Ovary (tissue), 3 donors: ENCODE measurements at regions not wholly inside any gene's neighbourhood (a gene's known extent, or its start where the extent isn't known, plus 50 kb on each side); places are given as distances from the start of the nearest gene placed in this dataset.

ENCODE experiments used
- EP300 ChIP-seq: sonication (generic); formaldehyde crosslinking; IDR thresholded peaks from one replicate; pipeline ENCODE4 v1.6.1; 2017; ENCODE audit warnings: antibody characterized with exemption
- POLR2A ChIP-seq: fragments of 450-650 bp; IDR thresholded peaks from one replicate; pipeline ENCODE4 v1.6.1; 2017; ENCODE audit warnings: antibody characterized with exemption, mild to moderate bottlenecking, moderate library complexity
- TF ChIP-seq, protein P1 (sequence below), 3 donors: fragments of 450-650 bp in 2 of 3; fragments of 200-600 bp in 1 of 3; IDR thresholded peaks; one replicate each; pipeline versions ENCODE4 v1.5.1 to v1.8.0; 2016 to 2022; ENCODE audit warnings: antibody characterized with exemption in 3 of 3, mild to moderate bottlenecking in 1 of 3
- donor health status: DM: no; HTN: no; CAD: no.

DNA sequence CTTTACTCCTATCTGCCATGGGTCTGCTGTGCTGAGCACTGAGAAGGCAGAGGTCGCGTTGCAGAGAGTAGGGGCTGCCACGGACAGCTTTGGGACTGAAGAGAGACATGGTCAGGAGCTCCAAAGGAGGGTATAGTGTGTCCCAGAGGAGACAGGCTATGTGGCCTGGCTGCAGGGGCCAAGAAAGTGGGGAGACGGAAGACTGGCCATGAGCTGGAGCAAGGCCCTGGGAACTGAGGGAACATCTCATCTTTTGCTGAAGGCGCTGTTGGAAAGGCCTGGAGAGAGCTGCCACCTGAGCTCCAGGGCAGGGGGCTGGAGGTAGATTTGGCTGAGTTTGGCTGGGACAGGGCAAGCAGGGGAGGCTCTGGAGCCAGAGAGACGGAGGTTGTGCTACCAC is 55.8 kb upstream of the AJAP1 start:
- TF ChIP-seq, protein P1, sequence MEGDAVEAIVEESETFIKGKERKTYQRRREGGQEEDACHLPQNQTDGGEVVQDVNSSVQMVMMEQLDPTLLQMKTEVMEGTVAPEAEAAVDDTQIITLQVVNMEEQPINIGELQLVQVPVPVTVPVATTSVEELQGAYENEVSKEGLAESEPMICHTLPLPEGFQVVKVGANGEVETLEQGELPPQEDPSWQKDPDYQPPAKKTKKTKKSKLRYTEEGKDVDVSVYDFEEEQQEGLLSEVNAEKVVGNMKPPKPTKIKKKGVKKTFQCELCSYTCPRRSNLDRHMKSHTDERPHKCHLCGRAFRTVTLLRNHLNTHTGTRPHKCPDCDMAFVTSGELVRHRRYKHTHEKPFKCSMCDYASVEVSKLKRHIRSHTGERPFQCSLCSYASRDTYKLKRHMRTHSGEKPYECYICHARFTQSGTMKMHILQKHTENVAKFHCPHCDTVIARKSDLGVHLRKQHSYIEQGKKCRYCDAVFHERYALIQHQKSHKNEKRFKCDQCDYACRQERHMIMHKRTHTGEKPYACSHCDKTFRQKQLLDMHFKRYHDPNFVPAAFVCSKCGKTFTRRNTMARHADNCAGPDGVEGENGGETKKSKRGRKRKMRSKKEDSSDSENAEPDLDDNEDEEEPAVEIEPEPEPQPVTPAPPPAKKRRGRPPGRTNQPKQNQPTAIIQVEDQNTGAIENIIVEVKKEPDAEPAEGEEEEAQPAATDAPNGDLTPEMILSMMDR (IDR thresholded peaks at IDR 0.05), result no peak
- TF ChIP-seq POLR2A (no peak), EP300 (no peak)
